Neural cell (in vitro differentiated cells): ENCODE measurements at regions not wholly inside any gene's neighbourhood (a gene's known extent, or its start where the extent isn't known, plus 50 kb on each side); places are given as distances from the start of the nearest gene placed in this dataset.

Source experiments
- CTCF ChIP-seq: fragments of 450-650 bp; IDR thresholded peaks from 2 replicates; pipeline ENCODE4 v1.5.1; 2014; ENCODE audit warnings: antibody characterized with exemption, mild to moderate bottlenecking, moderate library complexity; ENCODE audit not compliant: poor library complexity, severe bottlenecking
- EP300 ChIP-seq: fragments of 450-650 bp; conservative IDR thresholded peaks from 2 replicates; pipeline ENCODE4 v1.6.1; 2014; ENCODE audit warnings: antibody characterized with exemption, mild to moderate bottlenecking, moderate library complexity; ENCODE audit not compliant: poor library complexity, severe bottlenecking
- EZH2 ChIP-seq: fragments of 200-600, 300-800 bp; shearing (Covaris generic), sonication (generic); IDR thresholded peaks from 2 replicates; pipeline ENCODE4 v1.6.1; 2014; ENCODE audit warnings: antibody characterized with exemption, low read length, borderline replicate concordance, mild to moderate bottlenecking; ENCODE audit not compliant: insufficient read depth, poor library complexity, severe bottlenecking
- TAF1 ChIP-seq: IDR thresholded peaks from 2 replicates; pipeline ENCODE4 v1.6.1; 2012; ENCODE audit warnings: low read depth

GRCh38 chr9:103183701-103184171, 188.6 kb downstream of the CYLC2 start:
- TF ChIP-seq CTCF, result no peak
- TF ChIP-seq EZH2, result no peak
- no peak for TF ChIP-seq TAF1
- no peak for TF ChIP-seq EP300
